ENCODE measurements at regions not wholly inside any gene's neighbourhood (a gene's known extent, or its start where the extent isn't known, plus 50 kb on each side); places are given as distances from the start of the nearest gene placed in this dataset.
A peak's percentile ranks its signal among the peaks of the same experiment; 100 is the strongest.
"Not testable (repeated sequence)": the region's sequence is repeated elsewhere in the genome, so short reads cannot be mapped to it uniquely, and the experiment has no call there.

DNA sequence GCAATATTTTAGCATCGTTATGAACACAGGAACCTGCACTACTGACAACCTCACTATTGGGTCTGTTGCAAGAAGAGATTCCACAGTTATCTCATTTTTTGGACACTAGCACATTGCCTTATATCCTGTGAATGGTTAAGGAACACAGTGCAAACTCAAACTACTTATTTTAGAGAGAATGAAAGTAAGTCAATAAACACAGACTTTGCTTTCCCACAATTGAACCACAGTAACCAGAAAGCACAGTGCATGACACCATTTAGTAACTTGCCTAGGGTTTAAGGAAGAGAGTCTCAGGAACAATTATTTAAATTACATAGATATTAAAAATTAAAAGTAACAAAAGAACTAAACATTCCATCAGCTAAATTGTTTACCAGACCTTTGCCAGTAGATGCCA lies 468.8 kb downstream of the ZWINT start:
- no peak for DNase-seq

DNA sequence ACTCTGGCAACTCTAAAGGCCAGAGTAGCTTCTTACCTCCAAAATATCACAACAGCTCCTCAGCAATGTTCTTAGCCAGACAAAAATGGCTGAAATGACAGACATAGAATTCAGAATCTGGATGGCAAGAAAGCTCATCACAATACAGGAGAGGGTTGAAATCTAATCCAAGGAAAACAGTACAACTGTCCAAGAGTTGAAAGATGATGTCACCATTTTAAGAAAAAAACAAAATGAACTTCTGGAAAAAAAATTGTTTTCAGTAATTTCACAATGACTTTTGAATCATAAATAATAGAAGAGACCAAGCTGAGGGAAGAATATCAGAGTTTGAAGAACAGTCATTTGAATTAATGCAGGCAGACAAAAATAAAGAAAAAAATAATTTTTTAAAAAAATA lies 479.5 kb downstream of the ZWINT start:
- no peak for DNase-seq

DNA sequence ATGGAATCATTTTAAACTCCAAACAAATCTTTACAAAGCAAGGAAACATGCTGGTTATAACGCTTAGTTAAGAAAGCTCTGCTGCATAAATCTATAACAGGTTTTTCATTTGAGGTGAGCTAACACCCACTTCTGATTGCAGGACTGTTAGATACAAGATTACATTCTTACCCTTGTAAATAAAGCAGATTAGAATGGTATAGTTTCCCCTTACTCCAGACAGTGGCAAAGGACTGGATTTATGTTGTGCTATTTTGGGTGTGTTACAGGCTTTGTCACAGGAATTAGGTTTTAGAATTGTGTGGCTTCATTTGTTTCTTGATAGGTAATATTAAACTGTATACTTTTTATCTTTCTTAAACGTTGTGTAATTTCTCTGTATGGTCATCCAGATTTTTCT lies 487.6 kb downstream of the ZWINT start:
- DNase-seq: no peak

DNA sequence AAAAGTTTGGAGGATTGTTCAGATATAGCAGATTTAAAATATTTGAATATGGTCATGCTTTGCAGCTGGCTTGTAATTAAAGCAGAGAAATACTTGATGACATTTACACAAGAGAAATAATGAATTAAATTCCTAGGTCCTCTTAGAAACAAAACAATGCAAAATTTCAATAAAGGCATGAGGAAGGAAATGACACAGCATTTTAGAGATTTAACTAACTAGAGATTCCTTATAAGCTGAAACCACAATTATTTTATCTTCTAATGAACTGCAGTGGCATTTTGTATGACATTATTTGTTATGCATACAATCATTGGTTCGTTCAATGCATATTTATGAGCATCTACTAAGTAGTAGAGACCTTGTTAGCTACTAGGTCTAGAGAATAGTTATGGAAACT lies 490.9 kb downstream of the ZWINT start:
- DNase-seq: no peak

DNA sequence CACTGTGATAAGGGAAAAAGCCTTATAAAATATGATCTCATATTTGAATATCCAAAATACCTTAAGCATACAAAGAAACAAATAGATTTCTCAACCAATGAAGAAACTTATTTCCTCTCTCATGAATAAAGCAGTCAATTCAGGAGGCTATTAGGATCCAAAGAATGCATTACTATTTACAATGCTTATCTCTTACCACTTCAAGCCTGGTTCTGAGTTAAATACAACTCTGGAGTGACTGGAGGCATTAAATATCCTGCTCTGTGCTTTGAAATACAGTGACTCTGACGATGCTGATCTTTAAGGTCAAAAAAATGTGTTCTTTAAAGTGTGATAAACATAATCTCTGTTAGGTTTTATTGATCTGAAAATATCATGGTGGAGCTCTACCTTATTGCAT lies 493.2 kb downstream of the ZWINT start:
- DNase-seq: no peak

DNA sequence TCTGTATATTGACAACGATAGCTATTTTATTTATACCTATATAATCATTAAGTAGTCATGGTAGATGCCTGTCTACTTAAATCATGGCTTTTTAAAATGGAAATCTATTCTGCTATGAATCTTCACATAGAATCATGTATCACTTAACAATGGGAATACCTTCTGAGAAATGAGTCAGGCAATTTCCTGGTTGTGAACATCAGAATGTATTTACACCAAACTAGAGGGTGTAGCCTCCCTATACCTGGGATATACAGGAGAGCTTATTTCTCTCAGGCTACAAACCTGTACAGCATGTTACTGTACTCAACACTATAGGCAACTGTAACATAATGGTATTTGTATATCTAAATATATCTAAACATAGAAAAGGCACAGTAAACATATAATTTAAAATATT lies 502.3 kb downstream of the ZWINT start:
- DNase-seq: no peak

DNA sequence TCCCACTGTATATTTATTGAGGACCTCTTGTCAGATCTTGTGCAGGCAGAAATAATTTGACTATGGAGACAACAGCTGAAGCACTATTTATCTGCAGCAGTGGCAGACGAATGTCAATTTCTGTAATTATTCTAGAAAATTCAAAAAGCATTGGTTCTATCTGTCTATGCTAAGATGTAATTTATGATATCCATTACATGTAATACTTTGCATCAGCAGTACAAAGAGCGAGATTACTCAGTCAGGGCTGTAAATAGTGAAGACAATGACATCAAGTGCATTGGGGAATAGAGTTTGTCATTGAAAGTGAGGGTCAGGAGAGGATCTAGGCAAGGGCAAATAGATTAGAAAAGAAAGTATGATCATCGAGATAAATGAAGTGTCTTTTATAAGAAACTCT lies 508.2 kb downstream of the ZWINT start:
- DNase-seq: no peak

DNA sequence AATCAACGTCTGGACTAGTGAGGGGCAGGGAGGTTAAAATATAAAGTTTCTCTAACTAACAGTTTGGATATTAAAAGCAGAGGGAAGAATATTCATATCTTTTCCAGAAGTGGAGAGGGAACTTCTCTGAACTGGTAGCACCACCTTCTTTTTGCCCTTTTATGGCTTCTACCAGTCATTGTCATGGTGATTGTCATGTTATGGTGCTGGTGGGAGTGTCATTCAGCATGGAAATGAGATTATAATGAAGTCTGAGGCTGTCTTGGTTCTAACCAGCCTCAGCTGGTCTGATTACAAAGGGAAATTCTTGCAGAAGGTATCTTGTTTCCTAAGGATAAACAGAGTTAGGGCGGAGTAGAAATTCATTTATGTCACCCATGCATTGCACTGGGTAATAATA lies 523.8 kb downstream of the ZWINT start:
- DNase-seq: no peak

DNA sequence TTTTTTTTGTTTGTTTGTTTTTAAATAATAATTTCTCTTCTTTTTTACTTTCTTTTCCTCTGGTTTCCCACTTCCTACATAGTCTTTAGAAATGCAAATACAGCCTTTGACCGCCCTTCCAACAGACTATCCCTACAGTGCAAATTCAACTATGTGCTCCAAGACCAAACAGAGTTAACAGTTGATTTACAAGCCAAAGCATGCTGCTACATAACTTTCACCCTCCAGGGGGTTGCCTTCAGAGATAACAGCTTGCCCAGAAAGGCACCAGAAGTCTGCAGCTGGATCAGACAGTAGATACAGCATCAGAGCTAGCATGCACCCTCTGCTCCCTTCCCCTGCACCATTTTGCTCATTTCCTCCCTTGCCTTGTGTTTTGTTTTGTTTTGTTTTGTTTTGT lies 539.0 kb downstream of the ZWINT start:
- DNase-seq: no peak

DNA sequence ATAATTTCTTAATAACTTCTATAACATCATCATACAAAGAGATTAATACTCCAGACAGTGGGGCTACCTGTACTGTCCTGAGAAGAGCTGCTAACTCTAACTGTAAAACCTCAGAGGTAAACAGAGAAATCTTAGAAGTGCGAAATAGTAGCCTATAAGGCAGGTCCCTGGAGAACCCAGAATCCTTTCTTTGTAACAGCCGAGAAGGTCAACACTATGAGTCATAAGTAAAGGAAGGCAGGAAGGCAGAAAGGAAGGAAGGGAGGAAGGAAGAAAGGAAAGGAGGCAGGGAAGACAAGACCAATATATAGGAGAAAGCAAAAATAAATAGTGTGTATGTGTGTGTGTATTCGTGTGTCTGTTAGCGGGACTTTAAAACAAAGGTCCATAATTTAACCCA lies 540.6 kb downstream of the ZWINT start:
- no peak for DNase-seq

DNA sequence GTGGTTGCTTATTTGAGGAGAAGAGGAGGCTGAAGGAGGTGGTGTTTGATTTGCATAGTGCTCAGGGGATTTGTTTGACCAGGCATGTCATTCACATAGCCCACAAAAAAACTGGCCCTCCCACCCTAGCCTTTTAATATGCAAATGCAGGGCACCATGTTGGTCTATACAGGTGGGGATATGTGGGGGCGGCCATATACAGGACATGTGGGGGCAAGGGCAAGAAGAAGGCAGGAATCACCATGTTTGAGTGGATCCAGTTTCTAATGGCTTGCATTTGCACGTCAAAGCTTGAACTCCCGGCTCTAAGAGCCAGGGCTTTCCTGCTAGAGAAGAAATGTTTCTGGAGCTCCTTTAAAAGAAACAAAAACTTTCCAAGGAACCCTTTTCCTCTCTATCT lies 541.0 kb downstream of the ZWINT start:
- no peak for DNase-seq

DNA sequence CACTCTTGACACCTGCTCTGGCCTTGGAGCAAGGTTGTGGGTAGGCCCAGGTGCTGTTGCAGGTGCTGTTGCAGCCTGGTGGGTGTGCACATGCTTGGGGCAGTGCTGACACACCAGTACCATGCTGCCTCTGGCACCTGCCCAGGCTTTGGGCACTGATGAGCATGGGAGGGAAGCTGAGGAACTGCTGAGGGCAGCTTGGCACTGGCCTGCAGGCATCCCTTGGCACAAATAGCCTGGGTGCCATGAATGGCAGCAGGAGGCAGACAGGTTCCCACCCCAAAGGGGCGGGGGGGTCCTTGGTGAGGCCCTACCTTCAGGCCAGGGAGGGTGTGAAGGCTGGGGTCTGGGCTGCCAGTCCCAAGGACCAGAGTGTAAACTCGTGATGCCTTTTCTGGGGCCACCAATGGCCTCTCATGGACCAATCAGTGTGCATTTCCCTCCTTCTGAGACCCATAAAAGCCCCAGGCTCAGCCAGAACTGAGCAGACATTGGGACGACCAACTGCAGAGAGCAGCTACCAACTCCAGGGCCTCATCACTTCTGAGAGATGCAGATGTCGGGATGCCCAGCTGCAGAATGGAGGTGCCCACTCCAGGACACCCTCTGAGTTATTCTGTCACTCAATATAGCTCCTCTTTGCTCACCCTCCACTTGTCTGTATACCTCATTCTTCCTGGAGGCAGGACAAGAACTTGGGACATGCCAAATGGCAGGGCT lies 547.4 kb downstream of the ZWINT start:
- DNase-seq: no peak

DNA sequence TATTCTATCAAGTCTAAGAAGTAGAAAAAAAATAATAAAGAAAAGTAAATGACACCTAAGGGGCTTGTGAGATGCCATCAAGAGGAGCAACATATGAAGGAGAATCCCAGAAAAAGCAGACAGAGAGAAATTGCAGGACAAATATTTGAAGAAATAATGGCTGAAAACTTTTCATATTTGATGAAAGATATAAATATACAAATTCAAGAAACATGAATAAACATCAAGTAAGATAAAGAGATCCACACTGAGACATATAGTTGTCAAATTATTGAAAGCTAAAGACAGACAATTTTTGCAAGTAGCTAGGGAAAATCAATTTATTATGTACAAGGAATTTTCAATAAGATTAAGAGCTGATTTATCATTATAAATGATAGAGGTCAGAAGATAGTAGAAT lies 558.0 kb downstream of the ZWINT start:
- no peak for DNase-seq

DNA sequence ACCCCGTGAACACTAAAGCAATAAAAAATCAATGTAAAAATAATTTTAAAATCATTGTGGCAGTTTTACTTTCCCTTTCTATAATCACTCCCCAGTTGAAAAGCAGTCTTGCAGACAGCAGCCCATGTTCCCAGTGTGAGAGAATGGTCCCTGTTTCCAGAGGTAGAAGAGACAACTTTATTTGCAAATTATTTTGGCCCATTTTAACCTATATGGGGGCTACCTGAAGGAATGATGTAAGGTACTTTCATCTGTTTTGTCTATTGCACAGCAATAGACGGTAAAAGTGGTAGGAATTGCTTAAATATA lies 559.8 kb downstream of the ZWINT start:
- DNase-seq: no peak

DNA sequence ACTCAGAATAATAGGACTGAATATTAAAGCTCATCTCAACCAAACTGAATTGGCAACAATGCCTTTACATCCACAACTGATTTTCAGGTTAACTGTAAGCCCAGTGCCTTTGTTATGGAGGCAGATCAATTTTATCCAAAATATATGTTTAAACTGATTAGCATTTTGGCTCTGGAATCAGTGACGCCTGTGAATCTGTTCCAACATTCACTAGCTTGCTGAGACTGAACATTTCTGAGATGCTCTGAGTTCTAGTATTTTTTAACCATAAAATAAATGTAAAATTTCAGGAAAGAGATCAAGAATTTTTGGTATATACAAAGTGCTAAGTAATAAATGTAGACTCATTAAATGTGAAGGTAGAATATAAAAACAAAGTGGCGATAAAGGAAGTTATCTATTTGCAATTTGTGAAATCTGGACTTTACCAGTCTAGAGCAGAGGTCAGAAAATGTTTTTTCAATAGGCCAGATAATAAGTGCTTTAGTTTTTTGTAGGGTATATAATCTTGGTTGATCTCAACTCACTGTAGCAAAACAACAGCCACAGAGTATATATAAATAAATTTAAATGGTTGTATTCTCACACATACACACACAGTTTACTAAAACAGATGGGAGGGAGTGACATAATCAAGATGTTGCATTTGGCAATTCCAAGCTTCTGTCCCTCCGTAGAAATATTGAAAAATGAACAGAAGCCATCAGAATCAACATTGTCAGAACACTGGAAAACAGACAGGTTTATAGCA lies 560.3 kb downstream of the ZWINT start:
- no peak for DNase-seq

DNA sequence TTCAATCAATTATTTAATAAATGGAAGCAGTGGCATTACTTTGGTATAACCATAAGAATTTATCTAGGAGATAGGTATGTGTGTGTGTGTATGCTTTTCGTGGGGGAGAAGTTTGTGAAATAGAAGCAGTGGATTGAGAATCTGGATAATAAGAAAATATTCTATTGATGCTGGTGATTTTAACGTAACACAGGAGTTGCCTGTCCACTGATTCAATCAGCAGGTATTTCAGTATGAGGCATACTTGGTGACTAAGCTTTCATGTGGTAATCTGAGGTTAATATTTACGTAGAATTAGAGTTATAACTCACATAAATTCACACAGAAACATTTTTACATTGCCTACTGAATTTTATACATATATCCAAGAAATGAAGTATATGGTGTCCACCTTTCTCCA lies 568.0 kb downstream of the ZWINT start:
- DNase-seq: no peak

DNA sequence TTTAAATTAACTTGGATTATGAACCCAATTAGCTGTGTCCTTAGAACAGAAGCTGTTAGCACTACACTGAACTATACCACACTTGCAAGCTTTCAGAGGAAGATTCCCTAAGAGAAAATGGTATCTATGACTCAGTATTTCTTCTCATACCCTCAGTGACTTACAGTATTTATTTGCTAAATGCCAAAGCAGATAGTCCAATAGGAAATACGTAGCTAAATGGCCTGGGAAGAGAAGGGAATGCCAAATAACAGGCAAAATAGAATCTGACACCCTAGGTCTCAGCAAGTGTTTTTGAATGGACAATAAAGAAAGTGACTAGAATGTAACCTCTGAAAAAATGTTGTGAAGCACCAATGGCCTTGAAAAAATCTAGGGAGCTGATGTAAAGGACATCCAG lies 570.8 kb downstream of the ZWINT start:
- DNase-seq: not testable (repeated sequence)

DNA sequence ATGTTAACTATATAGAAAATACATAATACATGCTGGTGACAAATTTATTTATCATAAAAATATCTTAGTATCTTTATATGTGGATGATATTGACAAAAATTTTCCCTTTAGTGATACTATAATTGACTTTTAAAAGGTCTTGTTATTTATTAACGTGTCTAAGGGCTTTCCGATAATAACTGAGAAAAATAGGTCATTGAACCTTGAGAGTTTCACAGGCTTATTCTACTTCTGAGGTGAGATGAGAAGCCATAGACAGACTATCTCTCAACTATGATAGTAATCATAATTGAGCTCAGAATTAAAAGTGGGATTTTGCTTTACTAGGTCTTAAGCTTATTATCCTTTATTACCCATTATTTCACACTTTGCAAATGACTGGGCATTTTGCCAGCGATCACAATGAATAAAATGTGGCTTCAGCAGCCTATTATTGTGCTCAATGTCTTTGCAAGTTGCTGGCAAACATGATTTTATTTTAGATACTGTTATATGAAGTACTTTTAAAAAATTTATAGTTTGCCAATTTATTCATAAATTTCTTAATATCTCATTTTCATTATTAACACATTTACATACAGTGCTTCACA lies 574.5 kb downstream of the ZWINT start:
- no peak for DNase-seq

DNA sequence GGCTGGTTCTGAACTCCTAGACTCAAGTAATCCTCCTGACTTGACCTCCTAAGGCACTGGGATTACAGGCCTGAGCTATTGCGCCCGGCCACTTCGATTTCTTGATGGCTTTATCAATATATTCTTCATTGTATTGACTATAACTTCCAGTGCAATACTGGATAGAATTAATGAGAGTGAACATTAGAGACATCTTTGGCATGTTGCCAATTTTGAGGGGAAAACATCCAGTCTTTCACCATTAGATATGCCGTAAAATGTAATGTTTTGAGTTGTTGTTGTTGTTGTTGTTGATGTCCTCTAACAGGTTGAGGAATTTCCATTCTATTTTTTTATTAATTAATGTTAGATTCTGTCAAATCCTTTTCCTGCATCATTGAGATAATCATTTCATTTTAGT lies 578.9 kb downstream of the ZWINT start:
- no peak for DNase-seq

DNA sequence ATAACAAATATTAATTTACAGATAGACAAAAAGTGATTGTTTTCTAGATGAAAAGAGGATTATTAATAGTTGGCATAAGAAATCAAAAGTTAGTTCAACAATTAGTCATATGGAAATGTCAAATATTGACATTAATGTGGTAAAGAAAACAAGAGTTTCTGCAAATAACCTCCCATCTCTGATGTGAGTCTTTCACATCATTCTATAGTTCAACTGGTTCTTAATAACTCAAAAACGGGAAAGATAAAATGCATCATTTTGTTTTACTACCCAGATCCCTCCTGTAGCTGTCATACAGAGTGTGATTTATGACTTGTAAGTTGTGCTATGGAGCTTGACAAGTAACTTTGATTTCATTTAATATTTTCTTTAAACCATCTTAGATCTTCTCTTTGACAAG lies 594.8 kb downstream of the ZWINT start:
- DNase-seq: no peak

DNA sequence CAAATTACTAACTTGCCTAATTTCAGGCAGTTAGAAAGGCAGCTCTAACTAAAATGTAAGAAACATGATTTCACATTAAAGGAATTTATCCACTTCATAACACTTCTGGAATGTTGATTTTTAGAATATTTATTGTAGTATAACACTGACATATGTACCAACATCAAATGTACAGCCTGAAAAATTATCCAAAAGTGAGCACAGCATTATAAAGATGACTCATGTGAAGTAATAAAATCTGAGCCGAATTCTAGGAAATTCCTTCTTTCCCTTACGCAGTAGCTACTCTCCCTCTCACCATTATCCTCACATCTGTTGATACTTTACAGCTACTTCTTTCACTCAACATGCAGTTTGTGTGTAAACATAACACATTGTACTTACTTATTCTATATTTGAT lies 610.6 kb downstream of the ZWINT start:
- no peak for DNase-seq

DNA sequence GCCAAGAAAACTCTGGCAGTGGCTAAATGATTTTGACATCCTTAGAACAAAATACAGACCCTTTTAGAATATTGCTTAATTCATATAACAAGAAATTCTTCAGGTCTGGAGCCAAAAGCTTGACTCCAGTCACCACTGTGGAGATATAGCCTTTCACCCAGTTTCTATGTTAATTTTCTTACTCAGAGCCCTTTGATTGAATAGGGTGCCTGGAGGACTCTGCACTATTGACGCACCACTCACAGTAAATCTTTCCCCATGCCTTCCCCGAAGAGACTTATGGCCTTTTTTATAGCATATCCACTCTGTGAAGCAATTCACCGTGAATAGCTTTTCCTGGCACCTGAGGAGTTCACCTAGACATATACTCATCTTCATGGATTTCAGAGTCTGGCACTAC lies 613.8 kb downstream of the ZWINT start:
- DNase-seq: no peak

DNA sequence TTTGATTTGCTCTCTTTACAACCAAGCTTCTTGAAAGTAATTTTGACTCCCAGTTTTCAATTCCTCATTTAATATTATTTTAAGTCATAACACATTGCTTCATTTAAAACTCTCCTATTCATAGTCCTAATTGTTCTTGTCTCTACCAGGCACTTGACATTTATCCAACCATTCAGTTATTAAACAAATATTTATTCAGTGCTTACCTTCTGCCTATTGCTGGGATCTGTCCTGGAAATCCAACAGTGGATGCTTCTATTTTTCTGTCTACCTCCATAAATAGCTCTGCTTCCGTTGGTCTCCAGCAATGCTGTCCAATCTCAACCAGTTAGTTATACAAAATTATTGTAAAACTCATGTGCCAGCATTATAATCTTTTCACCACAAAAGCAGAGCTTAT lies 615.1 kb downstream of the ZWINT start:
- DNase-seq: no peak

DNA sequence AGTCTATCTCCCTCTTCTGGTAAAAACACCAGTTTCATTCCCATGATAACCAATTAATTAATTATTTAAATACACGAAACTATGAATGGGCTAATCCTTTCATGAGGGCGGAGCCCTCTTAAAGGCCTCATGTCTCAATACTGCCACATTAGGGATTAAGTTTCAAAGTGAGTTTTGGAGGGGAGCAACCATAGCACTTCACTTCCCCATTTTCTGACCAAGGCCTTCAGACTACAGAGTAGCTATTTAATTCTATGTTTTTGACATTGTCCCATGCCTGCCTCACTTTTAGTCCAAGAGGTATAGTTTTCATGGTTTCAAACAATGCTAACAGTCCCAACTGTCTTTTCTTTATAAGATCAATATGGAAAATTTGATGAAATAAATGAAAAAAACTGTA lies 618.6 kb downstream of the ZWINT start:
- no peak for DNase-seq

DNA sequence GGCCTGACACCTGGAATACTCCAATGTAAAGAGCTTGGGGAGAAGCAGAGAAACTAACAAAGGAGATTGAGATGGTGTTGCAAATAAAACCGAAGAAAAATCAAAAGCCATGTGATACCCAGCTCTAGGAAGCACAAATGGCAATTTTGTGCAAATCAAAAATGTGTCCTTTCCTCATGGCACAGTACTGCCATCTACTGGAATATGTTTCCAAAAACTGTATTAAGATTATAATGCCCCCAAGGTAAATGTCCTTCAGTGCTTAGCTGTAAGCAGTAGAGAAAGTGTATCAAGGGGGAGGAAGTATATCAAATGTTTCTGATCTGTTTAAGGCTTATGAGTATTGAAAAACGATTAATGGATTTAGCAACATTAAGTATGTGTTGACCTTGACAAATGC lies 620.3 kb downstream of the ZWINT start:
- DNase-seq: peak; percentile 21
